Fibroblast of lung (primary cell): ENCODE measurements at regions not wholly inside any gene's neighbourhood (a gene's known extent, or its start where the extent isn't known, plus 50 kb on each side); places are given as distances from the start of the nearest gene placed in this dataset.

Experiments
- DNase-seq, 2 donors: peaks; one replicate each; pipeline versions ENCODE4 v3.0.0 to v3.0.0-alpha.2; 2010; ENCODE audit warnings: low read depth in 2 of 2
- H2AFZ ChIP-seq: 2 replicates; pipeline ENCODE4 v1.5.1; 2012; ENCODE audit warnings: low read length, control low read depth, inconsistent platforms
- H3K27ac ChIP-seq: 2 replicates; pipeline ENCODE4 v1.5.1; 2011; ENCODE audit warnings: low read length, control low read depth; ENCODE audit not compliant: insufficient read depth
- H3K27me3 ChIP-seq: 2 replicates; pipeline ENCODE4 v1.5.1; 2011; ENCODE audit warnings: mild to moderate bottlenecking, low read length; ENCODE audit not compliant: control insufficient read depth, insufficient read depth
- H3K36me3 ChIP-seq: 2 replicates; pipeline ENCODE4 v1.5.1; 2011; ENCODE audit warnings: low read length; ENCODE audit not compliant: control insufficient read depth, insufficient read depth
- H3K4me1 ChIP-seq: 2 replicates; pipeline ENCODE4 v1.5.1; 2011; ENCODE audit warnings: low read length; ENCODE audit not compliant: control insufficient read depth, insufficient read depth; ENCODE audit errors: extremely low read depth
- H3K4me2 ChIP-seq: 2 replicates; pipeline ENCODE4 v1.5.1; 2011; ENCODE audit warnings: low read length, control low read depth; ENCODE audit not compliant: insufficient read depth; ENCODE audit errors: extremely low read depth
- H3K4me3 ChIP-seq, 4 experiments: fragments of 200-600 bp in 1 of 4; sonication (generic) in 1 of 4; replicated peaks in 1 of 4; 2 replicates each; pipeline ENCODE4 v1.5.1; 2011 to 2016; ENCODE audit warnings: low read length in 4 of 4, low read depth in 3 of 4, mild to moderate bottlenecking in 3 of 4, control low read depth in 2 of 4, inconsistent platforms in 1 of 4, mixed read lengths in 1 of 4; ENCODE audit not compliant: insufficient read depth in 1 of 4; ENCODE audit errors: control extremely low read depth in 1 of 4
- H3K79me2 ChIP-seq: 2 replicates; pipeline ENCODE4 v1.5.1; 2012; ENCODE audit warnings: mild to moderate bottlenecking, low read length, inconsistent platforms; ENCODE audit not compliant: control insufficient read depth, insufficient read depth
- H3K9ac ChIP-seq: 2 replicates; pipeline ENCODE4 v1.5.1; 2011; ENCODE audit warnings: mild to moderate bottlenecking, low read length, control low read depth; ENCODE audit not compliant: insufficient read depth
- H3K9me3 ChIP-seq: 2 replicates; pipeline ENCODE4 v1.5.1; 2012; ENCODE audit warnings: low read depth, low read length; ENCODE audit not compliant: control insufficient read depth, insufficient read depth
- H4K20me1 ChIP-seq: 2 replicates; pipeline ENCODE4 v1.5.1; 2011; ENCODE audit warnings: low read length; ENCODE audit not compliant: control insufficient read depth, insufficient read depth; ENCODE audit errors: extremely low read depth
- EZH2 ChIP-seq: IDR thresholded peaks from 2 replicates; pipeline ENCODE4 v1.5.1; 2012; ENCODE audit warnings: low read length, control low read depth, mild to moderate bottlenecking; ENCODE audit errors: missing control alignments
- TF ChIP-seq, protein P1 (sequence below), 2 donors: IDR thresholded peaks in 1 of 2; conservative IDR thresholded peaks in 1 of 2; 1 replicate in 1 of 2; 2 replicates in 1 of 2; pipeline ENCODE4 v1.5.1; 2011 to 2012; ENCODE audit warnings: low read length in 2 of 2, control low read depth in 1 of 2, inconsistent platforms in 1 of 2, low read depth in 1 of 2, mild to moderate bottlenecking in 1 of 2

DNA sequence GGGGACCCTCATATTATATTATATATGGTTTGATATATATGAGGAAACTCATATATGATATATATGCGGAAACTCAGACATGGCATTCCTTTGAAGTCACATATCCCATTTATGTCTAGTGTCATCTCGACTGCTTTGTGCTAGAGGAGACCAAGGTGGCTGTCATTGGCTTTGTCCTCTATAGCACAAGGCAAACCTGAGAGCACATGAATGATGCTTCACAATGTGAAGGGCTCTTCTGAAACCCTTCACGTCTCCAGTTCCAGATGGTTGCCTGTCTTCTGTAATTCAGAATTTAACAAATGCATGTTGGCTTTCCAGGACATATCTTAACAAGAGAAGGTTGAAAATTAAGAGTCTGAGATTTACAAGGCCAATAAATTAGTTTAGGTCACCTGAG, 303.6 kb downstream of the BARHL2 start:
- no peak for DNase-seq
- Histone ChIP-seq H3K9ac (no peak overlapping the region), H3K9me3 (no peaks in the 10 kb centered on the region), H3K36me3 (no peaks in the 10 kb centered on the region), H3K27me3 (no peaks in the 10 kb centered on the region), H2AFZ (no peak overlapping the region), H4K20me1 (no peaks in the 10 kb centered on the region), H3K79me2 (no peaks in the 10 kb centered on the region), H3K27ac (no peak overlapping the region), H3K4me3 (no peak overlapping the region), H3K4me1 (no peaks in the 10 kb centered on the region), H3K4me2 (no peak overlapping the region)
- TF ChIP-seq, protein P1, sequence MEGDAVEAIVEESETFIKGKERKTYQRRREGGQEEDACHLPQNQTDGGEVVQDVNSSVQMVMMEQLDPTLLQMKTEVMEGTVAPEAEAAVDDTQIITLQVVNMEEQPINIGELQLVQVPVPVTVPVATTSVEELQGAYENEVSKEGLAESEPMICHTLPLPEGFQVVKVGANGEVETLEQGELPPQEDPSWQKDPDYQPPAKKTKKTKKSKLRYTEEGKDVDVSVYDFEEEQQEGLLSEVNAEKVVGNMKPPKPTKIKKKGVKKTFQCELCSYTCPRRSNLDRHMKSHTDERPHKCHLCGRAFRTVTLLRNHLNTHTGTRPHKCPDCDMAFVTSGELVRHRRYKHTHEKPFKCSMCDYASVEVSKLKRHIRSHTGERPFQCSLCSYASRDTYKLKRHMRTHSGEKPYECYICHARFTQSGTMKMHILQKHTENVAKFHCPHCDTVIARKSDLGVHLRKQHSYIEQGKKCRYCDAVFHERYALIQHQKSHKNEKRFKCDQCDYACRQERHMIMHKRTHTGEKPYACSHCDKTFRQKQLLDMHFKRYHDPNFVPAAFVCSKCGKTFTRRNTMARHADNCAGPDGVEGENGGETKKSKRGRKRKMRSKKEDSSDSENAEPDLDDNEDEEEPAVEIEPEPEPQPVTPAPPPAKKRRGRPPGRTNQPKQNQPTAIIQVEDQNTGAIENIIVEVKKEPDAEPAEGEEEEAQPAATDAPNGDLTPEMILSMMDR (conservative IDR thresholded peaks at IDR 0.05 in 1 of 2, IDR thresholded peaks at IDR 0.05 in 1 of 2; ENCODE audit: low read depth in 1 of 2, low read length in 2 of 2) = no peak
- no peak for TF ChIP-seq EZH2

DNA sequence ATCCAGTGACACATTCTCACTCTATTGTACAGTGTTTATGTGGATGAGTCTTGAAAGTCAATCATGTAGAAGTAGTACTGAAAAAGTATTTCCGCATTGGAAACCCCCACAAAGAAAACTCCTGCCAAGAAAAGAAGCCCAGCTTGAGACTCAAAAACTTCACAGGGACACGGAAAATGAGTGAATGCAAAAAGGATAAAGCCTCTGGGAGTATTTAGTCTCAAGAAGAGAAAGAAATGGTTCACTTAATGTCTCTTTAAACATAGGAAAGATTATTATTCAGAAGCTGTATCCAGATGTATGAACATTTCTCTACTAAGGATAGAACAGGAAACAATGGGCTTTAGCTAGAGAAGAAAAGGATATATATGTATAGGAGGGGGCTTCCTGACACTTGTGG, 304.5 kb downstream of the BARHL2 start:
- TF ChIP-seq, protein P1 (conservative IDR thresholded peaks at IDR 0.05 in 1 of 2, IDR thresholded peaks at IDR 0.05 in 1 of 2; ENCODE audit: low read depth in 1 of 2, low read length in 2 of 2) = no peak
- no peak for TF ChIP-seq EZH2
- Histone ChIP-seq H3K27ac (no peak overlapping the region), H3K79me2 (no peaks in the 10 kb centered on the region), H3K4me1 (no peaks in the 10 kb centered on the region), H4K20me1 (no peaks in the 10 kb centered on the region), H3K27me3 (no peaks in the 10 kb centered on the region), H3K9me3 (no peaks in the 10 kb centered on the region), H3K36me3 (no peaks in the 10 kb centered on the region), H3K9ac (no peak overlapping the region), H3K4me2 (no peak overlapping the region), H3K4me3 (no peak overlapping the region), H2AFZ (no peak overlapping the region)
- DNase-seq = no peak

DNA sequence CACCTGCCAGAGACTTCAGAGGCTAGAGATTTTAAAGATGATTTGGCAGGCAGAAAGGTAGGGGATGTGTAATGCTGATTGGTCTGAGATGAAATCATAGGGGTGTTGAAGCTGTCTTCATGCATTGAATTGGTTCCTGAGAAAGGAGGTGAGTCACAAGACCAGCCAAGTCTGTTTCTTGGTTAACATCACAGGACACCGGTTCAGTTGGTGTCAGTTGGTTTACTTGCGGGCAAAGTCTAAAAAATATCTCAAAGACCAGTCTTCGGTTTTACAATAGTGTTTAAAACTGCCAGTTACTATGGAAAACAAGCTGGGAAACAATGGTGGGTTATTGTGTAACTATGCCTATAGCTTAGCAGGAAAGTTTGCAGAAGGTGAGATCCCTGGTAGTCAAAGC, 305.9 kb downstream of the BARHL2 start:
- no peaks in the 10 kb centered on the region for H3K79me2 ChIP-seq
- H3K4me2 ChIP-seq = no peak overlapping the region
- no peaks in the 10 kb centered on the region for H3K27me3 ChIP-seq
- no peak overlapping the region for H2AFZ ChIP-seq
- DNase-seq = no peak
- H3K9me3 ChIP-seq = no peaks in the 10 kb centered on the region
- H3K9ac ChIP-seq = no peak overlapping the region
- no peak overlapping the region for H3K4me3 ChIP-seq
- no peaks in the 10 kb centered on the region for H3K36me3 ChIP-seq
- H3K27ac ChIP-seq = no peak overlapping the region
- TF ChIP-seq, protein P1 (conservative IDR thresholded peaks at IDR 0.05 in 1 of 2, IDR thresholded peaks at IDR 0.05 in 1 of 2; ENCODE audit: low read depth in 1 of 2, low read length in 2 of 2) = no peak
- no peak for TF ChIP-seq EZH2
- H3K4me1 ChIP-seq = no peaks in the 10 kb centered on the region
- no peaks in the 10 kb centered on the region for H4K20me1 ChIP-seq
